ENCODE measurements at regions not wholly inside any gene's neighbourhood (a gene's known extent, or its start where the extent isn't known, plus 50 kb on each side); places are given as distances from the start of the nearest gene placed in this dataset.

GRCh38 chr10:42928064-42928463, 145.5 kb downstream of the BMS1 start:
- no peak overlapping the region for H3K4me3 ChIP-seq
- H3K4me1 ChIP-seq = no peaks in the 10 kb centered on the region
- intact Hi-C loops (cut with DNase I; ENCODE audit: low total_unique reads) = no loop called here
- no peak for TF ChIP-seq POLR2A (IDR thresholded peaks at IDR 0.05)
- no peak for TF ChIP-seq CTCF (IDR thresholded peaks at IDR 0.05)
- no peaks in the 10 kb centered on the region for H3K36me3 ChIP-seq (ENCODE audit: low read depth, missing control alignments)
- no peaks in the 10 kb centered on the region for H3K9me3 ChIP-seq
- 96 to 100% methylated on average over 1 to 9 of the region's 9 CpGs for WGBS, 2 donors
- DNase-seq = no peak
- no peaks in the 10 kb centered on the region for H3K27me3 ChIP-seq
- H3K27ac ChIP-seq = no peak overlapping the region

- Histone ChIP-seq H3K4me1 (no peaks in the 10 kb centered on the region), H3K27me3 (no peaks in the 10 kb centered on the region), H3K4me3 (no peak overlapping the region), H3K36me3 (ENCODE audit: low read depth, missing control alignments) (no peaks in the 10 kb centered on the region), H3K27ac (no peak overlapping the region), H3K9me3 (no peaks in the 10 kb centered on the region)
- DNase-seq = no peak
- TF ChIP-seq CTCF (IDR thresholded peaks at IDR 0.05) (no peak), POLR2A (IDR thresholded peaks at IDR 0.05) (no peak)
- intact Hi-C loops (cut with DNase I; ENCODE audit: low total_unique reads) = no loop called here
- 92% methylated on average over 4 of the region's 4 CpGs for WGBS, 2 donors
Measured at GRCh38 chr10:42929236-42929635, 146.6 kb downstream of the BMS1 start.

DNA sequence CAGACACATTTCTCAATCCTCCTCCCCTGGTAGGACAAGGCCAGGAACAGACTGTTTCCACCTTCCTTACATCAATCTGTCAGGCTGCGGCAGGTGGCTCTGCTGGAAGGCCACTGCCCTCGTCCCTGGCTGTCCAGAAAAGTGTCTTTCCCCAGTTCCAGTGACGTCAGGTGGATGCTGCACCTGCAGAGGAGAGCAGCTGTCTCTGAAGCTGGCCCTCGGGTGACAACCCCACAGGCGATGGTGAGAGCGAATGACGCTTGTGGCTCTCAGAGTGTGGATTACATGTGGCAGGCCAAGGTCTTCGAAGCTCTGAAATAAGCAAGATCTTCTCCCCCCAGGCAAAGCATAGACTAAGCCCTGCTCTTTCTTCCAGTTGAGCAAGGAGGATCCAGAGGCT, 146.9 kb upstream of the RET start:
- 91 to 96% methylated on average over 8 of the region's 8 CpGs for WGBS, 2 donors
- Histone ChIP-seq H3K36me3 (ENCODE audit: low read depth, missing control alignments) (no peaks in the 10 kb centered on the region), H3K9me3 (no peaks in the 10 kb centered on the region), H3K27me3 (no peaks in the 10 kb centered on the region), H3K4me3 (no peak overlapping the region), H3K27ac (no peak overlapping the region), H3K4me1 (no peaks in the 10 kb centered on the region)
- DNase-seq = no peak
- intact Hi-C loops (cut with DNase I; ENCODE audit: low total_unique reads) = no loop called here
- TF ChIP-seq POLR2A (IDR thresholded peaks at IDR 0.05) (no peak), CTCF (IDR thresholded peaks at IDR 0.05) (no peak)

DNA sequence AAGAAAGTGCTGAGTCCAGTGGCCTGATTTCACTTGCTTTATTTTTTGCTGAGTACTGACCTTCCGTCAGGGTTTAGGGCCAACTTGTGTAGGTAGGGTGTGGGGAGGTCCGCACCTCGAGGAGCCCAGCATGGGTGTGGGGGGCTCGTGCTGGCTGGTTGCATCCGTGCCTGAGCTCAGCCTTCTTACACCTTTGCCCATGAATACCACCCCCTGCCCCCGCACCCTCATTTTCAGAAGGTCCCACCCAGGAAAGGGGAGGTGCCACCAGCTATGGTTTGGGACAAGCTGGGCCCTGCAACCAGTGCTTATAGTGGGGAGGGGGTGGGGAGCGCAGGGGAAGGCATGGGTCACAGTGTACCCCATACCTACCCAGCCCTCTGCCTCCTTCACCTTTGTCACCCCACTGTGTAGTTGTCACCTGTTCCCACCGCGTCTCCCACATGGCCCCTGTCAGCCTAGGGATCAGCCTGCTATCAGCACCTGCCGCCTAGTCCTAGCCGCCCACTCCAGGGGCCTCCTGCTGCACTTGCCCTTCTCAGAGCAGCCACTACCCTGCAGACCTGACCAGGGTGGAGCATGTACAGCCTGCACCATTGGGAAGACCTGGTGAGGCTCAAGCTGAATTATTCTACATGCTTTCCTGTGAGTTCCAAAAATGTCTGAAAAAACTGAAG, 146.2 kb upstream of the RET start:
- intact Hi-C loops (cut with DNase I; ENCODE audit: low total_unique reads) = no loop called here

More for the DNA sequence above, 146.2 kb upstream of the RET start:
- WGBS, 2 donors = 85 to 90% methylated on average over 11 of the region's 11 CpGs
- no peak overlapping the region for H3K4me3 ChIP-seq
- no peaks in the 10 kb centered on the region for H3K4me1 ChIP-seq
- no peaks in the 10 kb centered on the region for H3K27me3 ChIP-seq
- no peak for DNase-seq
- H3K9me3 ChIP-seq = no peaks in the 10 kb centered on the region
- no peak for TF ChIP-seq CTCF (IDR thresholded peaks at IDR 0.05)
- no peak for TF ChIP-seq POLR2A (IDR thresholded peaks at IDR 0.05)
- H3K36me3 ChIP-seq (ENCODE audit: low read depth, missing control alignments) = no peaks in the 10 kb centered on the region
- H3K27ac ChIP-seq = no peak overlapping the region

Data from testis (tissue), 2 donors.